GM18907 (cell line): ENCODE measurements at regions not wholly inside any gene's neighbourhood (a gene's known extent, or its start where the extent isn't known, plus 50 kb on each side); places are given as distances from the start of the nearest gene placed in this dataset.
"Not testable (repeated sequence)": the region's sequence is repeated elsewhere in the genome, so short reads cannot be mapped to it uniquely, and the experiment has no call there.

Source experiments
- ATAC-seq: cut with Tn5 transposase; IDR thresholded peaks from one replicate; pipeline ENCODE4 v1.9.1; 2021; ENCODE audit warnings: mild to moderate bottlenecking, moderate library complexity; ENCODE audit not compliant: unreplicated experiment

DNA sequence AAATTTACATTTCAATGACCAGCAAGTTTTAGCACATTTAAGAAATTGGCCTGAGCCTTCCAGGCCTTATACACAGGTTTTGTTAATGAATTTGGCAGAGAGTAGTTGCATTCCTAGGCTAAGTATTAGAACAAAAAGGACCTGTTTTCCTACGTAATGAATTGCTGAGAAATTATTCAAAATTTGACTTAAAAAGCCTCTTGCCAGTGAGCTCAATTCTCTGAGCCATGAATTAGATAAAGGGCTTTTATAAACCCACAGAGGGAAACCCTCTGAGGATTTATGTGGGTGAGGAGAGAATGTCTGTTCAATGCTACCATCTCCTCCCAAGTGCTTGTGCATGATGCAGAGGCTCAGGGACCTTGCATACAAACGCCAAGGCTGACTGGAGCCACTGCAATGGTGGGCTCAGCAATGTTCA is 94.5 kb upstream of the PELI2 start:
- ATAC-seq: no peak

DNA sequence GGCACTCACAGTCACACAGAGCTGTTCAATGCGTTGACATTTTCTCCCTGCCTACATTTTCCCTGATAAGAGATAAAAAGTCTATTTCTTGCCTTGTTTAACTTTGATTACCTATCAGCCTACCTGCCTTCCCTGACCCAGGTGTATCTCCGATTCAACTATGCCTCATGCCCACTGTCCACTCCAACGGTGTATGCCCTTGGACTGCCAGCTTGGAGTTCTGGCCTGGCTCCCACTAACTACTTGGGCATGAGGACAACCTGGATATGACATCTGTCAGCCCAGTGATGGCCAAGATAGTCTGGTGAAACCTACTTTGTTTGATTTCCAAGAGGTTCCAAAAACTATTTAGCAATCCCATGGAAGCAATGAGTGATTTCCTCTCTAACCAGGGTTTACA is 93.0 kb upstream of the PELI2 start:
- ATAC-seq: no peak

DNA sequence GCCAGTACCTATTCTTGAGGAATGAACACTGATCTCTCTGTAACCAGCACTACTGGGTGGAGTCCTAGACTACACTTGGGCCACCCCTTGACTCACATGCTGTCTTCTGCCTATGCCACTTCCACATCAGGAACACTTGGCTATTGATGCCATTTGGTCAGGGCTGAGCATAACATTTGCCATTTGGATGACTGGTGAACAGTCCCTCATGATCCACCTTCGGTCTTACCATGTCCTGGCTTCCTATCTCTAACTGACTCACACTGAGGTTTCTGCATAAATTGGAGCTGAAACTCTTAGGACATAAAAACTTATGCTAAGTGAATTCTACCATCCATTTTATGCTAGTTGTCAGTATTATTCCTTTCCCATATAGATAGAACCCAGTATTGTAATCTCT is 91.7 kb upstream of the PELI2 start:
- no peak for ATAC-seq

DNA sequence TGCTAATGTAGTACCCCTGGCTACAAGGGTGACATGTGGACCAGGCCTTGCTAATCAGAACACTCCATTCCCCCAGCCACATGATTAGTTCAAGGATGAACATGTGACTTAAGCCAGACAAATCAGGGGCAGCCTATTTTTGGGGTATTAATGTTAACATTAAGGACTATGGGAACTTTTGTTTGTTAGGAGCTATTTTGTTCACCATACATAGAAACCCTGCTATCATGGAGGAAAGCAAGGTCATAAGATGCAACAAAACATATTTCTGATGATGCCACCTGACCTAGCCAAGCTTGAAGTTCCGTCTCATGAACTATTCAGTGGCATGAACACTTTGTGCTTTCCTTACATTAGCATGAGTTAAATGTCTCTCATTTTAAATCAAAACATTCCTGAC is 90.8 kb upstream of the PELI2 start:
- no peak for ATAC-seq

DNA sequence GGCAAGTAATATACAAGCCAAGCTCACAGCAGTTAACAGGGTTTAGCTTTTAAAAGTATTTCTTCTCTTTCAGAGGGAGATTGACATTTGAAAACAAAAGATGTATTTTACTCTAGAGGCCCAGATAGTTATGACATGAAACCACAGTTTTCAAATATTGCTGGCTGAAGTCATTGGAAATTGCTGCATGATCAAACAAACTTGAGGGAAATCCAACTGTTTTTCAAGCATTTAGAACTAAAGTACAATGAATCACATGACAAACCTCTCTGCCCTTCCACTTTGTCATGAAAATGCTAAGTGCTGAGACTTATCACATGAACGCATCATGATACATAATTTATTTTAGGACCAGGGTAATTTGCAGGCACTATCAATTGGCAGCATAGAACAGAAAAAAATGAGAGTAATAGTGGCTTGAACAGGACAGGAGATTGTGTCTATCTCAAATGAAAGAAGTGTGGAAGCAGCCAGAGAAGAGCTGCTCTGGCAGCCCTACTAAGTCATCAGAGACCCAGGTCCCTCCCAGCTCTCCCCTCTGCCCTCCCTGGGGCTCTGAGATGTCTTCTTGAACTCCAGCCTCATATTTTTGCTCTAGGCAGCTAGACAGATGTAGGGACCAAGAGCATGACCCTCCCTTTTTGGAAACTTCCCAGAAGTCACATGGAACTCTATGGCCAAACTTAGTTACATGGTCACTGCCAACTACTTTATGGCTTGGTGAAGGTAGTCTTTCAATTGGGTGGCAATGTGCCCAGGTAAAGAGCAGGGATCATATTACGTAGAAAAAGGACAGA is 90.1 kb upstream of the PELI2 start:
- no peak for ATAC-seq

DNA sequence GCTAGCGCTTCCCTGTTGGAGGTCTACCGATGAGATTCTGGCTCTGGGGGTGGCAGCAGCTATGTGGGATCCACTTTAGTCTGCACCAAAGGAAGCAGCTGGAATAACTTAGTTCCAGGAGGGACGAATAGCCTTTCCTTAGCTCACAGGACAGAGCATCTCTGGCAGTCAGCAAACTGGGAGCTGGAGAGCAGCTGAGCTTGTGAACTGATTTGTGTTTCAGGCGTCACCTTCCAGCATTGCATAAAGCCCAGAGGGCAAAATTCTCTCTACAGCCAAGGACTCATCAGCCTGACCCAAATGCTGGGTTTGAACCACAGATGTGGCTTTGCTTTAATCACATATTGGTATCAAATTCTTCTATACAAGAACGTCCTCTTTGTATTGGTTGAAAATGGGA is 81.9 kb upstream of the PELI2 start:
- no peak for ATAC-seq

DNA sequence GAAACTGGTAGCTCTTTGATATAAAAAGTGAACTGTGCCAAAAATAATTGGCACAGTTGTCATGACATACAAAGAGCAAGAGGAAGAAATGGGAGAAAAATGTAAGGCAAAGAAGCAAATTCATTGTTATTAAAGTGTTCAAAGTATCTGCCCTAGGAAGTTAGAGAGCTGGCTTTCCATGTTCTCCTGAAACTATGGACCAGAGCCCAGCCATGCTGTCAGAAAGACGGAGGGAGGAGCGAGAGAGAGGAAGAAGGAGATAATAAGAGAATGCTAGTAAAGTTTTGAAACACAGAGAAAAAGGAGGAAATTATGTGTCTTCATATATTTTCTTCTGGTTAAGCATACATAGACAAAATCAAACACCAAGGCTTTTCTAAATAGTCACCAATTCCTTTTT is 78.1 kb upstream of the PELI2 start:
- ATAC-seq: no peak

DNA sequence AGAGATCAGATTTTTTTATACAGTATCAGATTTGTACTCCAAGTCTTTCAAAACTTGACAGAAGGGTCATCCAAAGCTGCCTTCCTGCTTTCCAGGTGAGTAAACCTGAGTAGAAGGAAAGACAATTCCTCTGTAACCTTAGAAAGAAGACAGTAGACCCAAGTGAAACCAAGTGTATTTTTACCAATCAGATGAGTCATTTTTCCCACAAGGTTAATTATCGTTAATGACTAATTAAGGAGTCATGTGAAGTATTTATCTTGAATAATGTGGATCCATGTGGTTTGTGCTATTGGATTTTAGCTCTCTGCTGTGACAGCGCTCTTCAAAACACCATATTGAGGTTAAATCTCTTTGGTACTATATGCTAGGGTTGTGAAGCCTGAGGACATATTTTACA is 74.0 kb upstream of the PELI2 start:
- no peak for ATAC-seq

DNA sequence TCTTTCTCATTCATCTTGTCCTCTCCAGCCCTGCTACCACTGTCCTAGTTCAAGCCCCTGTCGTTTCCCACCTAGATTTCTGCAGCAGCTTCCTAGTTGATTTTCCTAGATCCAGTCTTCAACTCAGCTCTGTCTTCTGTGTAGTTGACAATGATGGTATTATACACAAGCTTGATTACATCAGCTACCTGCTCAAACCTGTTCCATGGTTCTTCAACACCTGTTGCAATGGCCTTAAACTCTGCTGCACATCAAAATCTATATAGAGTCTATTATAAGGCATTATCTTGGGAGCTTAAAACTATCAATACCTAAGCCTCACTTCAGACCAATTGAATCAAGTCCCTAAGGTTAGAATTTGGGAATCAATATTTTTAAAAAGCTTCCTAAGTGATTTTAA is 71.7 kb upstream of the PELI2 start:
- ATAC-seq: no peak

DNA sequence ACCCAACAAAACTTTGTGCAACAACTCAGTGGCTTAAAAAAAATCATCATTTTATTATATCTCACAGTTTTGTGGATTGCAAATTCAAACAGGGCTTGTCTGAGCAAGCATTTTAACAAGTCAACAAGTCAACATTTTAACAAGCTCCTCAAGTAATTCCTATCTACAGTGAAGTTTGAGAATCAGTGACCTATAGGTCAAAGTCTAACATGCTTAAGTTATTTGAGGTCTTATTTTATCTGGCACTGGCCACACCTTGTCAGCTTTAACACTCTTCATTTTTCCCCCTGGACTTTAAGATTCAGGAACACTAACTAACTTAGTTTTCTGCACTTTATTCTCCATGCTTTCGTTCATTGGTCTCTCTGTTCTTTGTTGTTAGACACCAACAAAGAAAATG is 71.2 kb upstream of the PELI2 start:
- no peak for ATAC-seq

DNA sequence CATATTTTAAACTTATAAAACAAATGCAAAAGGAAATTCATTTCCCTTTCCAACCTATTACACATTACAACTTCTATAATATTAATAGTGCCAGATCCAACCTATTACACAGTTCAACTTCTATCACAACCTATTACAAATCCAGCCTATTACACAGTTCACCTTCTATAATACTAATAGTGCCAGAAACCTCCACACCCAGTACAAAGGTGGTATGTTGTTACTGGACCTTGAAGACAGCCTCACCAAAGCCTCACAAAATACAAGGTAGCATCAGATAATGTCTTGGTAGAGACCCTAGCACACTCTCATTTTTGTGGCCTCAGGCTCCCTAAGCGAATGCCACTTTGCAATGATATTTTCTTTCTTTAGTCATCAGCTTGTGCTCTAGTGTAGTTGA is 68.7 kb upstream of the PELI2 start:
- no peak for ATAC-seq

DNA sequence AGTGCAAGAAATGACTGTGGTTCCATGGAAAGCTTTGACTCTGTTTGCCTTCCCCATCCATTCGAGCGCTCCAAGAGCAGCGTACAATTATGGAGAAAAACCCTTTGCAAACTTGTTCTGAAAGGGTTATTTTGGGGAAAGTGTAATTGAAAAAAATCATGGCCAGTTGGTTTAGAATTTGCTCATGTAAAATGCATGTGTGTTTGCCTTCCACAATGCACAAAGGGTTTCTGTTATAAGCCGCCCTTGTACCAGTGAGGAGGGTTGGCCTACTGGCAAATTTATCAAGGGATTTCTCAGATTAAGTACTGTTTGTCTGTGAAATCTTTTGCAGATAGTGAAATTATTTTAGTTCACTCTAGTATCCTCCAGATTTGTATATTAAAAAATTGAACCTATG is 62.7 kb upstream of the PELI2 start:
- ATAC-seq: no peak

DNA sequence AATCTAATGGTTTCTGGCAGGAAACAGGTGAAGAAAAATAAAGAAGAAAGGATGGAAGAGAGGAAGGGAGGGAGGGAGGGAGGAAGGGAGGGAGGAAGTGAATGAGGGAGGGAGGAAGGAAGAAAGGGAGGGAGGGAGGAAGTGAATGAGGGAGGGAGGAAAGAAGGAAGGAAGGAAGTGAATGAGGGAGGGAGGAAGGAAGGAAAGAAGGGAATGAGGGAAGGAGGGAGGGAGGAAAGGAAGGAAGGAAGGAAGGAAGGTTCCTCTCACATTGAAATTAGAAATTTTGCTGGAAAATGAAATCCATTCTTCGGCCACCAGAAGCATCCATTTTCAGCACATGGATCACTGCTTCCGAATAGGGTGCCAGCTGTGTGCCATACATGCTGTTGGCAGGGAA is 62.2 kb upstream of the PELI2 start:
- no peak for ATAC-seq

DNA sequence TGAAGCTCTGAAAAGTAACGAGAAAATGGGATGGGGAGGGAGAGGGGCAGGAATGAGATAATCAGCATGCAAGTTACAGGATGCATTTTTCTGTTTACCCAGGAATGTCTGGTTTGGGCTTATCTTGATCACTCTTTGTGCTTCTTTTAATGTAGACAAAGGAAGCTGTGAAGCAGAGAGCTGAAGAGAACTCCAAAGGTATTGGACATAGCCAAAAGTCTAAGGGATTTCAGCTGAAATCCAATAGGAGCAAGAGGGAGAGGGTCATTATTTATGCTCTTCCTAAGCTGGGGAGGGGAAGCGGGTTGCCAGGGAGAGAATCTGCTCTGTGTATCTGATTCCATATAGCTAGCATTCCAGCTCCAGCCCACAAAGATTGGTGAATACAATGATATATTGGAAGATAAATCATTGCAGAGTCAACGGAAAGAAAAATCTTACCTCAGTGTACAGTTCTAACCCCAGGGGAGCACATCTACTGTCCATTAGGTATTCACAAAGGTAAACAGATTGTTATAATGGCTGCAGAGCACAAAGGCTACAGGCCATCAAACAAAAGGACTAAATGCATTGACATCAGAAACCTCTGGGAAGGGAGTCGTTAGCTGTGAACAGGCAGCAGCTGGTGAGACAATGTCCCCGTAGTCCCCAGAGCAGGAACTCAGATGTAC is 61.0 kb upstream of the PELI2 start:
- ATAC-seq: no peak

DNA sequence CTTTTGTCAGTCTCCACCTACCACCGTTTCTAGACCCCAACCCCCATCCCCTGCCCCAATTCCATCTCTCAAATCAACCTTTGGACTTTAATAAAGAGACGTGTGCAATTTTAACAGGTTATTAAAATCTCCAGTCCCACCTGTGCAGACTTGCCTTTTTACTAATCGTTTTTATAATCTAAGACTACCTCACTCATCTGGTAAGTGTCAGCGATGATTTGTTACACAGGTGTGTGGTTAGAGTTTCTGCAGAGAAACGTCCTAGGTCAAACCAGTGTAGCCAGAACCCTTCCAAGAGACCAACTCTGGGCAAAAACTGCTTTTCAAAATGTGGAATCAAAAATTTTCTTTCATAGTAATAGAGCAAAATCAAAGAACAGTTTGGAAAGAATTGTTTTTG is 60.4 kb upstream of the PELI2 start:
- no peak for ATAC-seq

DNA sequence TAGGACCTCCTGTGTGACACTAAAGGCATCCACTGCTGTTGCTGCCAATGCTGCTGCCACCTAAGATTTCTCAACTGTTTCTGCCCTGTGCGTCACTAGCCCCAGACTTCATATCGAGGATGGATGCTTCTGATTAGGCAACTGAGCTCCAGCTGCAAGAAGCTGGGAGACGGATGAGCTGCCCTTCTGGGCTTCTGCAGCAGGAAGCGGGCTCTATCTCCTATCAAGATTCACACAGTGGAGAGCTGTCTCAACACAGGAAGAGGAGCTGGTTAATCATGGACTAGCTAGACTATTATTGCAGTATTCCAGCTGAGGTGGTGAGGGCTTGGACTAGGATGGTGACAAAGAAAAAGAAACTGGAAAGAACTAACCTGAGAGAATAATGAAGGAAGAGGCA is 59.2 kb upstream of the PELI2 start:
- no peak for ATAC-seq

DNA sequence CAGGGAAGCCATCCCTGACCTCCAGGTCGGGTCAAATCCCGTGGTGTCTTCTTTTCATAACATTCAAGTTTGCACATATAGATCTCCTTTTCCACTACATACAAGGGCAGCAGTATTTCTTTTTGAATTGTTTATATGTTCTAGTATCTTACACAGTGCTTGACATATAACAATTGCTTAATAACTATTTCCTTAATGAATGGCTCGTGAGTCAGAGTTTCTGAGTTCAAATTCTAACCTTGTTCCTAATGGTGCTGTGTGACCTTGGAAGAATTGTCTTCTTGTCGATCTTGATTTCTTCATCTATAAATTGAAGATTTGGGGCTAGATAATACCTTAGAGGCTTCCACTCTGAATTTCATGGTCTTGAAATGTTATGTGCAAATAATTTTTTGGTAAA is 57.2 kb upstream of the PELI2 start:
- ATAC-seq: no peak

DNA sequence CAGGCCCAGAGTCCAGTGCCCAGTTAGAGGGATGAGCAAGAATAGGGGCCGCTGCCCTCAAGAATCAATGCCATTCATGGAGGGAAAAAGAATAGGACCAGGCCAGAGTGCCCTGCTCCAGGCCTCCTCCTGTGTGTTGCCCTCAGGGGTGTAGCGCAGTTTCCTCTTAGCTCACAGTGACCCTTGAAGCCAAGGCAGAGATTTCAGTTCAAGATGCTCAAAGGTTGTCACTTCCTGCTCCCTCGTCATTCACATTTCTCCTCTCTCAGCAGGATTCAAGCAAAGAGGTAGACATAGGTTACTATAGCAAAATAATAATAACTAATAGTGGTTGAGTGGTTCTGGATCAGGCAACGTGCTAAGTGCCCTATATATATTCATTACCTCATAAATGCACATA is 55.1 kb upstream of the PELI2 start:
- ATAC-seq: no peak

DNA sequence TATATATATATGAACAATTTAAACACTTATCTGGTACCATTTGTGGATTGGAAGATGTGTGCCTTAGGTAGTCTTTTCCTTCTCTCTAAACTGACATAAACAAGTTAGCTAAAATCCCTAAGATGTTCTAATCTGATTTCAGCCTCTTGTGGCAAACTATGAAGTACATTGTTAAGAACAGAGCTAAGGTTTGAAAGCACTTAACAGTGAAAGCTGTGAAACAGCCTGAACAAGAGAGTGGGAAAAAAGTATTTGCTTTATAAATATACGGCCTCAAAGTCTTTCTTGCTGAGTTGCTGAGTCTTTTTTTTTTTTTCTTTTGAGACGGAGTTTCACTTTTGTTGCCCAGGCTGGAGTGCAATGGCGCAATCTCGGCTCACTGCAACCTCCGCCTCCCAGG is 53.7 kb upstream of the PELI2 start:
- ATAC-seq: no peak

DNA sequence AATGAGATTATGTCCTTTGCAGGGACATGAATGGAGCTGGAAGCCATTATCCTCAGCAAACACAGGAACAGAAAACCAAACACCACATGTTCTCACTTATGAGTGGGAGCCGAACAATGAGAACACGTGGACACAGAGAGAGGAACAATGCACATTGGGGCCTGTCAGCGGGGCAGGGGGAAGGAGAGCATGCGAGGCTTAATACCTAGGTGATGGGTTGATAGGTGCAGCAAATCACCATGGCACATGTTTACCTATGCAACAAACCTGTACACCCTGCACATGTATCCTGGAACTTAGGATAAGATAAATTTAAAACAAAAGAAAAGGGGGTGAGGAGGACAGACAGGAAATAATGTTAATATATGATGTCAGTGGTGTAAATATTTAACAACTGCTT is 53.0 kb upstream of the PELI2 start:
- ATAC-seq: not testable (repeated sequence)

DNA sequence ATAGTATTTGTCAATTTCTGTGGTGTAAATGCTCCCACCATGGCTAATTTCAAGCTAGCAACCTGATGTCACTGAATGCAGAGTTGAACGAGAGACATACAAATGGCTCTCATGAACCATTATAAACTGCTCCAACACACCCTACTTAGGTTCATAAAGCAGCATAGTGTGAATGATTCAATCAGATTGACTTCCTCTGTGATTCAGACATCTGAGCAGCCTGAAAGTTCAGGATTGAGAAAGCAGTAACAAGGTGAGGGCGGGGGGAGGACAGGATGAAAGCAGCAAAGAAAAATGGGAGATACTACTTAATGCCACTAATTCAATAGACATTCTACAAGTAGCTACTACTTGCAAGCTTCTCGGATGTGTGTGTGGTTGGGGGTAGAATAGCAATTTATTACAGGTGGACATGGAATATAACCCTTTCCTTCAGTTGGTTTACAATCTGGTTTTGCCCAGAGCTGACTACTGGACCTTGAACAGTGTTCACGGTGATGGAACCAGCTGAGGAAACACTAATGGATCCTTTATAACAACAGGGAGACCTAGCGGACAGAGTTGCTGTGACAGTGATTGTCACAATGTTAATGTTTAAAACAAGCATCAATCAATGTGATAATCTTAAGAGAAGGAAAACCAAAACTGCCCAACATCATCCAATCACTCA is 52.5 kb upstream of the PELI2 start:
- no peak for ATAC-seq
